NB4 (cell line): ENCODE measurements at regions not wholly inside any gene's neighbourhood (a gene's known extent, or its start where the extent isn't known, plus 50 kb on each side); places are given as distances from the start of the nearest gene placed in this dataset.

Source experiments
- DNase-seq: peaks from one replicate; pipeline ENCODE4 v3.0.0; 2010; ENCODE audit warnings: low read depth
- H3K4me3 ChIP-seq: one replicate; pipeline ENCODE4 v1.5.1; 2011; ENCODE audit warnings: mild to moderate bottlenecking, low read depth, low read length, moderate library complexity
- CTCF ChIP-seq: IDR thresholded peaks from one replicate; pipeline ENCODE4 v1.5.1; 2012; ENCODE audit warnings: low read depth, low read length
- MAX ChIP-seq: IDR thresholded peaks from 2 replicates; pipeline ENCODE4 v1.6.1; 2011; ENCODE audit warnings: low read depth, low read length
- MYC ChIP-seq: IDR thresholded peaks from 2 replicates; pipeline ENCODE4 v1.6.1; 2011; ENCODE audit warnings: low read depth, low read length
- POLR2A ChIP-seq: IDR thresholded peaks from 2 replicates; pipeline ENCODE4 v1.6.1; 2011; ENCODE audit warnings: mild to moderate bottlenecking; ENCODE audit not compliant: insufficient read length; ENCODE audit errors: extremely low read depth

GRCh38 chr20:12068121-12068520 lies 150.4 kb downstream of the BTBD3 start:
- no peak for DNase-seq
- TF ChIP-seq CTCF (no peak), MAX (no peak), POLR2A (no peak), MYC (no peak)
- H3K4me3 ChIP-seq, result no peak overlapping the region

GRCh38 chr20:12069181-12069580 lies 151.5 kb downstream of the BTBD3 start:
- TF ChIP-seq POLR2A, result no peak
- TF ChIP-seq MYC, result no peak
- TF ChIP-seq CTCF, result no peak
- no peak for TF ChIP-seq MAX
- DNase-seq, result no peak
- H3K4me3 ChIP-seq, result no peak overlapping the region

GRCh38 chr20:12072221-12072953 lies 154.7 kb downstream of the BTBD3 start:
- no peak for DNase-seq
- no peak for TF ChIP-seq MAX
- TF ChIP-seq MYC, result no peak
- no peak for TF ChIP-seq POLR2A
- TF ChIP-seq CTCF, result no peak
- H3K4me3 ChIP-seq, result no peak overlapping the region

GRCh38 chr20:12072954-12073264 lies 155.2 kb downstream of the BTBD3 start:
- DNase-seq, result no peak
- no peak overlapping the region for H3K4me3 ChIP-seq
- no peak for TF ChIP-seq POLR2A
- no peak for TF ChIP-seq CTCF
- no peak for TF ChIP-seq MYC

- no peak overlapping the region for H3K4me3 ChIP-seq
- DNase-seq, result no peak
- no peak for TF ChIP-seq POLR2A
- no peak for TF ChIP-seq MYC
- TF ChIP-seq CTCF, result no peak
- TF ChIP-seq MAX, result no peak
These were observed 156.5 kb downstream of the BTBD3 start for GRCh38 chr20:12074111-12074655.
